SW480 (cell line): ENCODE measurements at regions not wholly inside any gene's neighbourhood (a gene's known extent, or its start where the extent isn't known, plus 50 kb on each side); places are given as distances from the start of the nearest gene placed in this dataset.

ENCODE experiments used
- DNase-seq: peaks from one replicate; pipeline ENCODE4 v3.0.0-alpha.2; 2016; ENCODE audit warnings: low spot score

GRCh38 chr5:133763744-133764143 lies 151.4 kb upstream of the FSTL4 start:
- DNase-seq, result no peak

DNA sequence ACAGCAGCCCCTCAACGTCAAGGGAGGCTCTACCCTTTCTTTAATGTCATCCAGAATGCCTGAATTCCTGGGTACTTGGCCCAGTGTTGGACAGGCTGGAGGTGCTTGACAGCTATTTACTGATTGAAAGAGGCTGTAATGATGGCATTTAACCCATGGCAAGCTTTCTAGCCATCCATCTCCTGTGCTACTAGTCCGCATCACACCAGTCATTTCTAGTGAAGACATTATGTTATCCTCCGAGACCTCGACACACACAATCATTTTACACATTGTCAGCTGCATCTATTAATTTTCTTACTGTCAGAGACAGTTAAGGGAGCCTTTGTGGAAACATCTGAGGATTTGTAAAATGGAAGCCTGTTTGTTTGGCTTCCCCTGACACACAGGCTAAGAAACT lies 149.3 kb upstream of the FSTL4 start:
- DNase-seq, result no peak

DNA sequence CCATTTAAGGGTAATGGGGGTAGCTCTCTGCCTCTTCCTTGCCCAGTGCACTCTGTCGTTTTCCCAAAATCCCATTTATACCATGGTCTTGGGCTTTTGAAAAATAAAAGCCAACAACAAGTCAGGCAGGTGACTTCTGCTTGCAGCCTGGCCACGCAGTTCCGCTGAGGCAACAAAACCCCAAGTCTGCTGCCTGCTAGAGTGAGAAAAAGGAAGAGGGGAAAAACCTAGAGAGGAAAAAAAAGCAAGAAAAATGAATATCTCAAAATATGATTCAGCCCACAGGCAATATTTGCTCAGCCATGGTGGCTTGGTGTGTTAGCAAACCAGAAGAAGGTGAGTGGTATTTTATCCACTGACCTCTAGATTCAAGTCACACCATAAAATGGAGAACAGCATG lies 148.2 kb upstream of the FSTL4 start:
- no peak for DNase-seq

GRCh38 chr5:133758641-133759040 lies 146.3 kb upstream of the FSTL4 start:
- DNase-seq, result no peak

DNA sequence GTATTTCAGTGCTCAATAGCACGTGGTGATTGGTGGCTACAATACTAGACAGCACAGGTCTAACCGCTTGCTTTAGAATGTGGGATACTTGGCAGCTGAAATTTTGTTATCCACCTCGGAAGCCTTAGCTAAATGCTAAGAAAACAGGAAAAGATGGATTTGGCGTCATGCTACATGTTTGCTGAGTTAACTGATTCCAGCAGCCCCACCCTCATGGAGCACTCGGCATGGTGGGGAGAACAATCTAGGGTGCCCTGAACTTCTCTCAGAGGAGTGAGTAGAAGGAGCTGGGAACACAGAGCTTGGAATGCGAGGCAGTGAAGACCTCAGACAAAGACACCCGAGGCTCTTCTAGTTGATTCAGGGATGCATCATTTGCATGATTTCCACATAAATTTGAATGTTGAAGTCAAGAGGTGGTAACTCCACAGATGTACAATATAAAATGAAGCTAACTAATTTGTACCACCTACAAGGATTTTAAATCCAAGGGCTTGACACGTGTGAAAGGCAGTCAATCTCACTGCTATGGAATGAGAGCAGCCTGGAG lies 145.1 kb upstream of the FSTL4 start:
- no peak for DNase-seq

GRCh38 chr5:133756756-133757155 lies 144.4 kb upstream of the FSTL4 start:
- no peak for DNase-seq

GRCh38 chr5:133756036-133756435 lies 143.7 kb upstream of the FSTL4 start:
- DNase-seq, result no peak

- DNase-seq, result peak; percentile 51
Observed at GRCh38 chr5:133754575-133755169, 142.3 kb upstream of the FSTL4 start.

DNA sequence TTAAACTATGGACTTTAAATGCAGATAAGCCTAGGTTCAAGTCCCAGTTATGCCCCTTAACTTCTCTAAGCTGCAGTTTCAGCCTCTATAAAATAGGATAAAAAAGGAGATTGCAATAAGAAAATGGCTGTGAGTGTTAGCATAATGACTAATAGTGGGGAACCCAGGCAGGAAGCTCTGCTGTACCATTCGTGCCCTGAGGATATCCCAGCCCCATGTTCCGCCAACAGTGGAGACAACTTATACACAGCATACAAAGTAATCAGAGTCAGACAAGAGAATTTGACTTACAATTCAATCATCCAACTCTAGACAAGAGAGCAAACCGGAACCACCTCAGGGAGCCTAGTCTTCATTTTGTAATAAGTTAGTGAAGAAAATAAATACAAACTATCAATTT lies 141.5 kb upstream of the FSTL4 start:
- no peak for DNase-seq

DNA sequence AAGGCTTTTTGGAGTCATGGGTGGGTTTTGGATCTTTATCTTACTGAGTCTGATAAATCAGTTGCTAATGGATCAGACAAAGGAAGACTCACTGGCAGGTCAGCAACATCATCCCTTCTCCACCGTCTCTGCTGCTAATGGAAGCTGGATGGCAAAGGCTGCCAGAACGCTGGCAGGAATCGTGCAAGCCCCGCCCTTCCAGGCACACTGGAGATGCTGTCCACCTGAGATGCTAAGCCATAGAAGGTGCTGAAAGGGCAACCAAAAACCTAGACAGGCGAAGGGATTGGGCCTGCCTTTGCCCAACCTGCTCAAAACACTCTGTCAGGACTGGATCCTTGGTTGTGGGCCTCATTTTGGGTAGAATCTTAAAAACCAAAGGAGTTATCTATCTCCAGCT lies 139.5 kb upstream of the FSTL4 start:
- no peak for DNase-seq

DNA sequence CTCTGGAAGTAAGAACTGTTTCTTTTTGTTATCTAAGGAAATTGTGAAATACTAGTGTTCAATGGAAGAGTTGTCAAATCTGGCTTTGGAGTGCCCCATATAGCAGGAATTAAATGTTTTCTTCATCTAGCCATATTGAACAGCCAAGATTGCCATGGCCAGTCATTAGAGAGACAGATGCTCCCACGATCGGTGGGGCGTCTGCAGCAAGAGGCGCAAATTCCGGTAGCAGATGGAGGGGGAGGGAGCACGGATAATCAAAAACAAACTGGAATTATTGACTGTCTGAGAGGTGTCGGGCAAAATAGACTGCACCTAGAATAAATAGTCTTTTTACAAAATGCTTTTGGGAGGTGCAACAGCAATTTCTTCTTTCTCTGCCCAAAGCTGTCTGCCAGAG lies 139.1 kb upstream of the FSTL4 start:
- no peak for DNase-seq

DNA sequence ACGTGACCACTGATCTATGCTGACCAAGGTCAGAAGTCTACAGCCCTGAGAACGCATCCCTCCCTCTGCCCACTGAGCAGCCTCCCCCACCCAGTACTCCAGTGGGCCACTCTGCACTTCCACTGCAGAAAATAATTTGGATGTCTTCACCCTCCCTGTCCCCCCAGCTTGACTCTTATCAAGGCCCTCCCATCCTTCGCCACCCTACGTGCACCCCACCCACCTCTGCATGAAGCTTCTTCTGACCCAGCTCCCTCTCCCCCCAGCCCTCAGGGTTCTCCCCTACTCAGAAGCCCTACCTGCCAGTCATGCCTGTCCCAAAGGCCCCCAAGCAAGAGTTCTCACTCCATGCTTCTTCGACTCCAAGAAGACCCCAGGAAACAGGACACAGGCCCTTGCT lies 138.5 kb upstream of the FSTL4 start:
- DNase-seq, result no peak

- DNase-seq, result no peak
Observed at GRCh38 chr5:133750356-133750755, 138.0 kb upstream of the FSTL4 start.

- DNase-seq, result no peak
Observed at GRCh38 chr5:133749331-133749985, 137.1 kb upstream of the FSTL4 start.

DNA sequence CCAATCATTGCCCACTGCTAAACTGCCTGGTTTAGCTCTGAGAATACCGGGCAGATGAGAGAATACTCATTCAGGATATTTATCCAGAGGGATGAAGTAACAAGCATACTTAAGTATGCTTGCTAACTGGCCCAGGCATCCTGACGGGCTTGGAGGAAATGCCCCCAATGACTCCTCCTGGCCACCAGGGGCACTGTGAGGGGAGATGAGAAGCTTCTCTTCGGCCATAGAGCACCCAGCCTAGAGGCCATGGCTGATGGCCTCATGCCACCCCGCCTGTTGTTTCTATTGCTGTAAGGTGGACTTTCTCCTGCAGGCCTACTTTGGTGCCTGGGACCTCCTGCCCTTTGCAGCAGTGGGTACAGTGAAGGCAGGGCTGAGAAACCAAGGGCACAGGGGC lies 134.5 kb upstream of the FSTL4 start:
- DNase-seq, result peak; percentile 36

DNA sequence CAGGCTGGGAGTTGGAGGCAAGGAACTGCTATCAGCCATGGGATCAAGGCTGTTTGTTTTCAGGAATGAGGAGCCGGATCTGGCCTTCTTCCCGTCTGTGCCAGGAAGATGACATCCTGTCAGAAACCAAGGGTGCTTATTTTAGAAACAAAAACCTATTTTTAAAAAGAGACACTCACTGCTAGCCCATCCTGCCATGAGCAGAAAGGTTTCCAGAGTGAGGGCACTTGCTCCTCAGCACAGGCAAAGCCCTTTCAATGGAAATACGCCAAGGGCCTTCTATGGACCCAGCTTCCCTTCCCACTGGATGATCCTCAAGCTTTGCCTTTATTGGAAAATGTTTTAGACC lies 132.6 kb upstream of the FSTL4 start:
- DNase-seq, result no peak

DNA sequence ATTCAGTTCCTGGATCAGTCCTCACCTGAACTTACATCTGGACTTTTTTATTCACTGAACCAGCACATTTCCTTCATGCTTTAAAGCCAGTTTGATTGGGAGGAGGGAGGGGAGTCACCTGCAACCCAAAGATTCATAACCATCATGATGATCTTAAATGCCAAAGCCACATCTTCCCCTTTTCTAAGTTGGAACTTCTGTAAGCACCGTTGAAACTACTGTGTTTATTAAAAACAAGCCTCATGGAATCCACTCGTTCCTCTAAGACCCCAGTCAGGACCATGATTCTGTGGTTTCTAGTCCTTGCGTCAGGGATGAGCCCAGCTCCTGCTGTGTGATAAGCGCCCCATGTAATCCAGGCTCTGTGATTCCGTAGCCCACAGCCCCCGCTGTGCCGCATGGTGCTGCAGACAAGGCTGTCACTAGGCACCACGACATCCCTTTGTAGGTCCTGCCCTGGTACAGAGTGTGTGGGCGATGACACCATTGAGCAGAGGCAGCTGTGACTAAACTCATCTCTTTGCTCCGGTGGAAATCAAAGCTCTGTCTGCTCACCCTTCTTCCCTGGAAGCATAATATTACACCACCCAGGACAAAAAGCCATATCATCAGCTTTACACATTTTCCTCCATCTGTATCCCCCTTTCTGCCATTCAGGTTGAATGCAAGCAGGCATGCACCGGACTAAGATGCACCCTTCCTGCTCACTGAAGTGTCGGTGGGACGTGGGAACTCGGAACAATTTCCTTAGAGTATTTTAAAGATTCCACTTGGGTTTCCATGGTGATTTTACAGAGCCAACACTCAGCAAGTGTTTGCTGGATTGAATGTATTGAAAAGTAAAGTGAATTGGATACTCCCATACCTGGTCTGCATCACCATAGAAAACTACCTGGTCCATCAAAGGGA lies 132.0 kb upstream of the FSTL4 start:
- no peak for DNase-seq

- peak; percentile 72 for DNase-seq
Observed at GRCh38 chr5:133742431-133742988, 130.2 kb upstream of the FSTL4 start.

GRCh38 chr5:133741818-133742355 lies 129.5 kb upstream of the FSTL4 start:
- no peak for DNase-seq

- DNase-seq, result no peak
Observed at GRCh38 chr5:133741396-133741795, 129.1 kb upstream of the FSTL4 start.

DNA sequence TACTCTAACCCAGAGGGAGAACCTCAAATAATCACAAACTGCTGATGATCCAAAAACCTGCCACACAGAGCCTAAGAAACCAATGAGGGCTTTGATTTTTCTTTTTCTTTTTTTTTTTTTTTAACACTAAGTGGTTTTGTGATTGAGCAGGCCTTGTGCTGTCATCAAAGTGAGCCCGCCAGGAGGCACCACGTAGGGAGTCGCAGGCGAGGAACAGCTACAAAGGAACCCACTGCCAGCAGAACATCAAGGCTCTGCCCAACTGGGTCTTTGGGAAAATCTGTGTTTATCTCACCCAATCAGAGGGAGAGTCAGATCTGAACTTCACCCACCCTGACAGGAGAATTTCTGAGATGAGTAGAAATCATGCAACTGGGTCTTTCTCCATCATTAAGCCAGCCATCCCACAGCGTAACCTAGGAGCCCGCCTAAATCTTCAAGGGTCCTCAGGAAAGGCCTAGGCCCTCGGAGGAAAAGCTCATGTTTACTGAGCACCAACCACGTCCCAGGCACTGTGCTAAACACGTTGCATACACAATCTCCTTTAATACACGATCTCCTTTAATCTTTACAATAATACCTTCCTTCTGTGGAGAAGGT lies 126.9 kb upstream of the FSTL4 start:
- no peak for DNase-seq

GRCh38 chr5:133738271-133738670 lies 125.9 kb upstream of the FSTL4 start:
- no peak for DNase-seq
